GM12874 (cell line): ENCODE measurements at regions not wholly inside any gene's neighbourhood (a gene's known extent, or its start where the extent isn't known, plus 50 kb on each side); places are given as distances from the start of the nearest gene placed in this dataset.

ENCODE experiments used
- TF ChIP-seq, protein P1 (sequence below): IDR thresholded peaks from 2 replicates; pipeline ENCODE4 v1.5.1; 2011; ENCODE audit warnings: low read depth, mild to moderate bottlenecking, control low read depth, low read length, moderate library complexity; ENCODE audit not compliant: insufficient read depth

GRCh38 chrX:7204619-7205018 lies 56.7 kb upstream of the PUDP start:
- TF ChIP-seq, protein P1, sequence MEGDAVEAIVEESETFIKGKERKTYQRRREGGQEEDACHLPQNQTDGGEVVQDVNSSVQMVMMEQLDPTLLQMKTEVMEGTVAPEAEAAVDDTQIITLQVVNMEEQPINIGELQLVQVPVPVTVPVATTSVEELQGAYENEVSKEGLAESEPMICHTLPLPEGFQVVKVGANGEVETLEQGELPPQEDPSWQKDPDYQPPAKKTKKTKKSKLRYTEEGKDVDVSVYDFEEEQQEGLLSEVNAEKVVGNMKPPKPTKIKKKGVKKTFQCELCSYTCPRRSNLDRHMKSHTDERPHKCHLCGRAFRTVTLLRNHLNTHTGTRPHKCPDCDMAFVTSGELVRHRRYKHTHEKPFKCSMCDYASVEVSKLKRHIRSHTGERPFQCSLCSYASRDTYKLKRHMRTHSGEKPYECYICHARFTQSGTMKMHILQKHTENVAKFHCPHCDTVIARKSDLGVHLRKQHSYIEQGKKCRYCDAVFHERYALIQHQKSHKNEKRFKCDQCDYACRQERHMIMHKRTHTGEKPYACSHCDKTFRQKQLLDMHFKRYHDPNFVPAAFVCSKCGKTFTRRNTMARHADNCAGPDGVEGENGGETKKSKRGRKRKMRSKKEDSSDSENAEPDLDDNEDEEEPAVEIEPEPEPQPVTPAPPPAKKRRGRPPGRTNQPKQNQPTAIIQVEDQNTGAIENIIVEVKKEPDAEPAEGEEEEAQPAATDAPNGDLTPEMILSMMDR = no peak

DNA sequence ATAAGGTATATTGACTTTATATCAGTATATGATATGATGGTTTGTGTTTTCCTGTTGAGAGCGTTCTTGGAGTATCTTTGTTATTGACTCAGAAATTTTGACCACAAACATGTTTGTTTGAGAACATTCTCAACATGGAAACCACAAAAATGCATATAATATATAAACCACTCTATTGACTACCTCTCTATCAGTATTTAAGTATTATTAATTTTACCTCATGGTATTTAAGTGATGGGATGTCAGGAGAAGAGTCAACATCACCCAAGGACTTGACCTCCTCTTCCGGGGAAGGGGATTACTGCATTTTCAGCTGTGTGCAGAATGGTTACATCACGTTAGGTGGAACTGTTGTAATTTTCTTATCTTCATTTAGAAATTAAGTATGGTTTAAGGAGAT lies 54.3 kb upstream of the PUDP start:
- TF ChIP-seq, protein P1 = no peak

DNA sequence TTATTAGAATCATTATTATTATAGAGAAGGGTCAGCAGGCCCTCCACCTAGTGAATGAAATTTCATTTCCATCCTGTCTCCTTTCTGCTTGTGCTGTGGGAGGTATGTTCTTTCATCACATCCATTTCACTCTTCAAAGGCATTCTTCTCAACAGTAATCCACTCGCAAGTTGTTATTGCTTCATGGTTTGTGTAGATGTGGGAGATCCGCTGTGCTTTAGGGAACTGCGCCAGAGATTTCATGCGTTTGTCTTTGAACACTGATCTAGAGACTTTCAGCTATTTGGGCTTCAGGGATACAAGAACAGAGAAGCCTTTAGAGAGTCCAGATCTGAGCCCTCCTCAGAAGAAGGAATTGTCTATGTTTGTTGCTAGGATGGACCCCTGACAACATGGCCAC lies 53.5 kb upstream of the PUDP start:
- TF ChIP-seq, protein P1 = no peak

DNA sequence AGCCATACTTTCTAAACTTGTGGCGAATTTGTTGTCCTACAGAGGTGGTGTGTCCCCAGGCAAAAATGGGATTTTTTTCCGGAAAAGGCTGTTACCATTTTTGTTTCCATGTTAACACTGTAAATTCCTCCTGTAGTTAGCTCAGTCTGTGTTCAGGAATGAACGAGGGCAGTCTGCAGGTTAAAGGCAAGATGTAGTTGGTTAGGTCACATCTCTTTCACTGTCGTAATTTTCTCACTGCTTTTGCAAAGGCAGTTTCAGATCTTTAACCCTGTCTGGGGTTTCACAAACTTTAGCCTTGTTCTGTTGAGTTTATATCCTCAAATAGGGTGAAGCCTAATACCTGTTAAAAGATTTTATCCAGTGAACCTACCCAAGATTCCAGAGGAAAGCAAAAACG lies 50.5 kb upstream of the PUDP start:
- TF ChIP-seq, protein P1 = no peak
